ENCODE measurements at regions not wholly inside any gene's neighbourhood (a gene's known extent, or its start where the extent isn't known, plus 50 kb on each side); places are given as distances from the start of the nearest gene placed in this dataset.
"Not testable (repeated sequence)": the region's sequence is repeated elsewhere in the genome, so short reads cannot be mapped to it uniquely, and the experiment has no call there.

DNA sequence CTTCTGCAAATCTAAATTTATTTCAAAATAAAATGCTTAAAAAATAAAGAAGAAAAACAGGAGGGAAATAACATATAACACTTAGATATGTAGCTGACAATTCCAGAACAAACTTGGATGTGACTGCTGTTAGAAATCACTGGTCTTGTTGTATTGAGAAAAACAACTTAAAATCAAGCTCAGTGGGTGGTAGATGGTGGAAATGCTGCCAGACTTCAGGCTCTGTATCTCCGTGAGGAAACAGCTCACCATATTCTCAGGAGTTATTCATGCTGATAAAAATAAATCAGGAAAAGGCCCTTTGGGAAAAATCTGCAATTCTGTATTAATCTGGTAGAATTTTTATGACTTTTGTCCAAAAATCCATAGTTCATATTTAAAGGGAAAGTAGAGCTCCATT lies 477.6 kb downstream of the RAP2B start:
- Mint-ChIP-seq H3K9me3 (peaks cover 0 to 9% (median 2%) of the 10 kb centered on the region in 7 donors), H3K4me3 (no peak overlapping the region), H3K27ac (no peak overlapping the region), H3K4me1 (no peaks in the 10 kb centered on the region), H3K36me3 (no peaks in the 10 kb centered on the region), H3K27me3 (no peaks in the 10 kb centered on the region)
- DNase-seq = no peak
- ATAC-seq (ENCODE audit: low read depth in 2 of 2) = no peak

DNA sequence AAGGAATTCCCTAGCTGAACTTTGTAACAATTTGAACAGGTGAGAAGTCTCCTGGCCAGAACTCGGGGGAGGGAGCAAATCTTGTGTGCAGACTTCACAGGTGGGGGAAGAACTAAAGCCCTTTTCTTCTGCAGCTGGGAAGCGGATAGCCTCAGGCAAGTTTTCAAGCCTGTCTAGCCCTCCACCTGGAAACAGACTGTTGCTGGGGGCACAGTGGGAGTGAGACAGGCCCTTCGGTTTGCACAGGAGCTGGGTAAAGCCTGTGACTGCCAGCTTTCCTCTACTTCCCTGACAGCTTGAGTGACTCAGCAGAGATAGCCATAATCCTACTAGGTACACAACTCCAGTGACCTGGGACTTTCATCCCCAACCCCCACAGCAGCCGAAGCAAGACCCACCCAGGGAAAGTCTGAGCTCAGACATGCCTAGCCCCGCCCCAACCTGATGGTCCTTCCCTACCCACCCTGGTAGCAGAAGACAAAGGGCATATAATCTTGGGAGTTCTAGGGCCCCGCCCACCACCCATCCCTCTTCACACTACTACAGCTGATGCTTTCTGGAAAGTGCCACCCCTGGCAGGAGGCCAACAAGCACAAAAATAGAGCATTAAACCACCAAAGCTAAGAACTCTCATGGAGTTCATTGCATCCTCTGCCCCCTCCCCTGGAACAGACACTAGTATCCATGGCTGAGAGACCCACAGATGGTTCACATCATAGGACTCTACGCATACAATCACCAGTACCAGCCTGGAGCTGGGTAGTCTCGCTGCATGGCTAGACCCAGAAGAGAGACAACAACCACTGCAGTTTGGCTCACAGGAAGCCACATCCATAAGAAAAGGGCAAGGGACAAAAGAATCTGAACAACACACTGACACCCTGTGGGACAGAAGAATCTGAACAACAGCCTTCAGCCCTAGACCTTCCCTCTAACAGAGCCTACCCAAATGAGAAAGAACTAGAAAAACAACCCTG lies 479.0 kb downstream of the RAP2B start:
- Mint-ChIP-seq H3K4me3 (no peak overlapping the region), H3K27me3 (no peaks in the 10 kb centered on the region), H3K4me1 (no peaks in the 10 kb centered on the region), H3K27ac (no peak overlapping the region), H3K9me3 (peaks cover 0 to 13% (median 7%) of the 10 kb centered on the region in 7 donors), H3K36me3 (no peaks in the 10 kb centered on the region)
- no peak for ATAC-seq (ENCODE audit: low read depth in 2 of 2)
- DNase-seq = no peak

DNA sequence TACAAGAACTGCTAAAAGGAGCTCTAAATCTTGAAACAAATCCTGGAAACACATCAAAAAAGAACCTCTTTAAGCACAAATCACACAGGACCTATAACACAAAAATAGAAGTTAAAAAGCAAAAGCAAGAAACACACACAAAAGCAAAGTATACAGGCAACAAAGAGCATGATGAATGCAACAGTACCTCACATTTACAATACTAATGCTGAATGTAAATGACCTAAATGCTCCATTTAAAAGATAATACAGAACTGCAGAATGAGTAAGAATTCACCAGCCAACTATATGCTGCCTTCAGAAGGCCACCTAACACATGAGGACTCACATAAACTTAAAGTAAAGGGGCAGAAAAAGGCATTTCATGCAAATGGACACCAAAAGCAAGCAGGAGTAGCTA lies 478.6 kb upstream of the ARHGEF26 start:
- H3K4me3 Mint-ChIP-seq; H3K4me1 Mint-ChIP-seq; H3K27ac Mint-ChIP-seq; H3K36me3 Mint-ChIP-seq; DNase-seq; H3K27me3 Mint-ChIP-seq; ATAC-seq (ENCODE audit: low read depth in 2 of 2): not testable (repeated sequence)
- peaks cover 0 to 13% (median 7%) of the 10 kb centered on the region in 7 donors for H3K9me3 Mint-ChIP-seq

DNA sequence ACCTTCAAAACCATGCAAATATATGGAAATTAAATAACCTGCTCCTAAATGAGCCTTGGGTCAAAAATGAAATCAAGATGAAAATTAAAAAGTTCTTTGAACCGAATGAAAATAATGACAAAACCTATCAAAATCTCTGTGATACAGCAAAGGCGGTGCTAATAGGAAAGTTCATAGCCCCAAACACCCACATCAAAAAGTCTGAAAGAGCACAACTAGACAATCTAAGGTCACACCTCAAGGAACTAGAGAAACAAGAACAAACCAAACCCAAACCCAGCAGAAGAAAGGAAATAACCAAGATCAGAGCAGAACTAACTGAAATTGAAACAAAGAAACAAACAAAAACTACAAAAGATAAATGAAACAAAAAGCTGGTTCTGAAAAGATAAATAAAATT lies 477.7 kb upstream of the ARHGEF26 start:
- H3K27me3 Mint-ChIP-seq; DNase-seq; ATAC-seq (ENCODE audit: low read depth in 2 of 2); H3K27ac Mint-ChIP-seq; H3K36me3 Mint-ChIP-seq; H3K4me3 Mint-ChIP-seq; H3K4me1 Mint-ChIP-seq: not testable (repeated sequence)
- H3K9me3 Mint-ChIP-seq = peaks cover 0 to 13% (median 7%) of the 10 kb centered on the region in 7 donors

DNA sequence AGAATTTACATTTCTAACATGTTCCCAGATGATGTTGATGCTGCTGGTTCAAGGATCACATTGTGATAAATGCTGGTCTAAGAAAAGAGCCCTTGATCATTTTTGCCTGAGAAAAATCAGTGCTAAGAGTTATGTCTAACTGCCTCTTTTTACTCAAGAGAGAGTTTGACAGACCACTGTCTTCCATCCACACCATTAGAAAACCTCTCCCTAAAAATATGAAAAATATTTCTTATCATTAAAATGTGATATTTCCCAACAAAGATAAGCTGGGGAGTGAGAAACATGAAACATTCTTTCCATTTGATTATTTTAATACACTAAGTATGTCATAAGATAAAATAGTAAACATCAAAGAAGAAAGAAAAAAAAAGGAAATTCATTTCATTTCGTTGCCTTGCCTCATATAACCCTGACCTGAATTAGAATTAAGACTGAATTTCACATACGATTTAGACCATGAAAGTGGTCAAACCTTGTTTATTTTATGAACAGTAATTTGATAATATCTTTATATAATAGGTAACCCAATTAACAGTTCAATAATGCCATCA lies 471.8 kb upstream of the ARHGEF26 start:
- Mint-ChIP-seq H3K9me3 (peaks cover 0 to 14% (median 5%) of the 10 kb centered on the region in 7 donors), H3K4me3 (no peak overlapping the region), H3K27ac (no peak overlapping the region), H3K36me3 (no peaks in the 10 kb centered on the region), H3K4me1 (no peaks in the 10 kb centered on the region), H3K27me3 (peaks cover 0 to 9% (median 3%) of the 10 kb centered on the region in 3 donors)
- no peak for ATAC-seq (ENCODE audit: low read depth in 2 of 2)
- DNase-seq = no peak

DNA sequence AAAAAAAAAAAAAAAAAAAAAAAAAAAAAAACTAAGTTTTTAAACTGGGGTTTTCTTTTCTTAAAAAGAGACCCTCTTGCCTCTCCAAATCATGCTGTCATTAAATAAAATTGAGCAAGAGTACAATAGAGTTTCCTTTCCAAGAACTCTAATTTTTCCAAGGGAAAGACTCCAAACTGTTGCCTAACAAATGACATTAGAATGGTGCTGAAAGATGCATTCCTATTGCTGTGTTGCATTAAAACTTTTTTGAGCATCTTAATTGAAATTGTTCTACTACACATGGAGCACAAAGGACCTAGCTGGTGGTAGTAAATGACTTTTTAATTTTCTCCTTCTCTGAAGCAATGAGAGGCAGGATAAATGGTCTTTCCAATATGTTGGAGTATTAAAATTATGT lies 469.1 kb upstream of the ARHGEF26 start:
- Mint-ChIP-seq H3K36me3 (peaks cover 0 to 5% of the 10 kb centered on the region in 2 donors), H3K9me3 (peaks cover 0 to 9% (median 7%) of the 10 kb centered on the region in 7 donors)

DNA sequence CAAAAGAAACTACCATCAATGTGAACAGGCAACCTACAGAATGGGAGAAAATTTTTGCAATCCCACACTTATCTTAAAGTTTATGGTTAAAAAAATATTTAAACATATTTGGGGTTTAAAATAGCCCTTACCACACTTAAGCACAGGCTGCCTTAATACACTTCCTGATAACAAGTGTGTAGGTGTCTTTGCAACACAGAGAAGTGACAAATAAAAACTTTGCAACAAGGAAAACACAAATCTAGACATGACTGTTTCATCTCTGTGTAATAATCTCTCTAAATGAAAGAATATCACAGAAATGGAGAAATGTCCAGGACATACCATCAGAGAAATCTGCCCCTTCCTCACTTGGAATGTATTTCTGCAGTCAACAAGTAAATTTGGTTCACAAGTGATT lies 464.1 kb upstream of the ARHGEF26 start:
- no peak overlapping the region for H3K27ac Mint-ChIP-seq
- H3K9me3 Mint-ChIP-seq = peaks cover 0 to 20% (median 9%) of the 10 kb centered on the region in 7 donors
- no peak for DNase-seq
- no peaks in the 10 kb centered on the region for H3K27me3 Mint-ChIP-seq
- no peaks in the 10 kb centered on the region for H3K4me1 Mint-ChIP-seq
- ATAC-seq (ENCODE audit: low read depth in 2 of 2) = no peak
- peaks cover 0 to 5% of the 10 kb centered on the region in 2 donors for H3K36me3 Mint-ChIP-seq
- H3K4me3 Mint-ChIP-seq = no peak overlapping the region

More for the DNA sequence above, 469.1 kb upstream of the ARHGEF26 start:
- Mint-ChIP-seq H3K27me3 (peaks cover 0 to 9% (median 3%) of the 10 kb centered on the region in 3 donors), H3K4me3 (no peak overlapping the region), H3K27ac (no peak overlapping the region), H3K4me1 (no peaks in the 10 kb centered on the region)
- no peak for DNase-seq
- no peak for ATAC-seq (ENCODE audit: low read depth in 2 of 2)

DNA sequence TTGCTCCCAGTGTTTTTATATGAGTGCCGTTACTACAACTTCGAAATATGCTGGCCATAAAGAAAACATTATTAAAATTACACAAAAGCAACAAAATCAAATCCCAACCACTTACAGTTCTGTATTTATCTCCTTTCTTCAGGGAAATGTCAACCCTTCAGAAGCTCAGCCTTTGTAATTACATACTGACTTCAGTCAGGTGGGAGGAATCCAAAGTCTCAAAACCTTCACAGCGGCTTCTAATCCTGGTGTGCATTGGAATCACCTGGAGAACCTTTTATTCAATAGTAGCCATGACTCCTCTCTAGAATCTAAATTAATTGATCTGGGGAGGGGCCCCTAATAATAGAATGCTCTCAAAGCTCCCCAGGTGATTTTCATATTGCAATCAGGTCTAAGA lies 463.7 kb upstream of the ARHGEF26 start:
- DNase-seq (no peak), ATAC-seq (ENCODE audit: low read depth in 2 of 2) (no peak)
- no peak overlapping the region for H3K4me3 Mint-ChIP-seq
- H3K27me3 Mint-ChIP-seq = no peaks in the 10 kb centered on the region
- H3K4me1 Mint-ChIP-seq = no peaks in the 10 kb centered on the region
- H3K27ac Mint-ChIP-seq = no peak overlapping the region
- H3K36me3 Mint-ChIP-seq = peaks cover 0 to 5% of the 10 kb centered on the region in 2 donors
- peaks cover 0 to 20% (median 9%) of the 10 kb centered on the region in 7 donors for H3K9me3 Mint-ChIP-seq

DNA sequence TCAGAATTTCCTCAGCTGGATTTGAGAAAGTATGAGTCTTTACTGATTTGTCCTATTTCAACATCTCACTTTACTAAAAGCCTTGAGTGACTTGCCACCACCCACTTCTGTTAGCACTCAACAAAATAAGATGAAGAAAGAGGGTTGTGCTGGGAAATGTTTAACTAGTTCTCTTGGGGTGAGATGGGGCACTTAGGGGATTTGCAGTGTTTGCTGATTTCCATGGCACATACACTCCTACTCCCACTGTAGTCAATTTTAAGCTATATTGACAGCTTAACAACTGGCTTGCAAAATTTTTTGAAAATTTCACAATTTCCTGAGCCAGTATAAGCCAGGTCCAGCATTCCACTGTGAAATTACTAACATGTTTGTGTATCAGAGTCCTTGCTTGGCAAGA lies 463.1 kb upstream of the ARHGEF26 start:
- Mint-ChIP-seq H3K27me3 (no peaks in the 10 kb centered on the region), H3K9me3 (peaks cover 0 to 20% (median 9%) of the 10 kb centered on the region in 7 donors), H3K4me1 (no peaks in the 10 kb centered on the region), H3K4me3 (no peak overlapping the region), H3K27ac (no peak overlapping the region), H3K36me3 (peaks cover 0 to 5% of the 10 kb centered on the region in 2 donors)
- ATAC-seq (ENCODE audit: low read depth in 2 of 2) (no peak), DNase-seq (no peak)

DNA sequence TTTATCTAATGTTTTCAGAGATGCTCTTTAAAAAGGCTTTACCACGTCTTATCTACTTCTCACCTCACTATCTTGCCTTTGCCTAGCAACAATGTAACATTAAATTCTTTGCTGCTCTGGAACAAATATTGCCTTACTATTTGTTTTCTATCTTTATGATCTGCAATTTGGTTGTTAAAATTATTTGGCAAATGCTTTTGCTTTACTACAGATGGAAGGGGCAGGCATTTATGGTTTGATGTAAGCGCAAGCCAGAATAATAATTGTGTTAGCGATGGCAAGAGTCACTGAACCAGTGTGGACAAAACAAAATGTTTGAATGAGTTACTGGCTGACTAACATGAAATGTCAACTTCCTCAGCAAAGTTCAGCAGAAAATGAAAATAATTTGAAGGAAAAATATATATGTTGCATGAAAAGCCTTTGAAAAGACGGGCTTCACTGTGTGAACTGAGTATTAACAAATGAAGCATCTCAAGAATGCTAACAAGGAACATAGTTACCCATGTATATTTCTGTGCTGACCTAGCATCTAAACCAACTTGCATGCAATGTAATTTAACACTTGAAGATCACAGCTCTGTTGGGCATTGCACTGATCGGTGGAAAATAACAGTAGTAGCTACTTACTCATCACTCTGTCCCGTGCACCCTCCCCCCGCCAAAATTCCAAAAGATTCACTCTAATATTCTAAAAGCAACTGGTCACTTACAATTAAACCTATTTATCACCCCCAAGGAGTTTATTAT lies 454.0 kb upstream of the ARHGEF26 start:
- H3K9me3 Mint-ChIP-seq = peaks cover 0 to 8% (median 2%) of the 10 kb centered on the region in 7 donors
- no peak for DNase-seq
- no peaks in the 10 kb centered on the region for H3K4me1 Mint-ChIP-seq
- H3K4me3 Mint-ChIP-seq = no peak overlapping the region
- no peak overlapping the region for H3K27ac Mint-ChIP-seq
- ATAC-seq (ENCODE audit: low read depth in 2 of 2) = no peak
- no peaks in the 10 kb centered on the region for H3K36me3 Mint-ChIP-seq
- H3K27me3 Mint-ChIP-seq = peaks cover 0 to 7% (median 0%) of the 10 kb centered on the region in 3 donors

DNA sequence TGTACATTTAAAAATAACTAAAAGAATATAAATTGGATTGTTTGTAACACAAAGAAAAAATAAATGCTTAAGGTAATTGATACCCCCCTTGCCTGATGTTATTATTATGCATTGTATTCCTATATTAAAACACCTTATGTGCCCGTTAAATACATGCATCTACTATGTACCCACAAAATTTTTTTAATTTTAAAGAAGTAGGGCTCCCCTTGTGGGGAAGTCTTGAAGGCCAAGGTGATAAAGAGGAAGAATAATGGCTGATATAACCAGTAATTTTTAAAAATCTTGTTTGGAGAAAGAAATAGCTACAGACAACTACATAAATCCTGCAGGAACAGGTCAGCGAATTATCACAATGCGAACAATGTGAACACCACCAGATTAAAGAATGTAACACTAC lies 451.7 kb upstream of the ARHGEF26 start:
- DNase-seq = no peak
- no peak overlapping the region for H3K4me3 Mint-ChIP-seq
- H3K4me1 Mint-ChIP-seq = no peaks in the 10 kb centered on the region
- no peaks in the 10 kb centered on the region for H3K36me3 Mint-ChIP-seq
- ATAC-seq (ENCODE audit: low read depth in 2 of 2) = no peak
- no peak overlapping the region for H3K27ac Mint-ChIP-seq
- peaks cover 0 to 12% (median 0%) of the 10 kb centered on the region in 3 donors for H3K27me3 Mint-ChIP-seq
- H3K9me3 Mint-ChIP-seq = peaks cover 0 to 4% (median 0%) of the 10 kb centered on the region in 7 donors

DNA sequence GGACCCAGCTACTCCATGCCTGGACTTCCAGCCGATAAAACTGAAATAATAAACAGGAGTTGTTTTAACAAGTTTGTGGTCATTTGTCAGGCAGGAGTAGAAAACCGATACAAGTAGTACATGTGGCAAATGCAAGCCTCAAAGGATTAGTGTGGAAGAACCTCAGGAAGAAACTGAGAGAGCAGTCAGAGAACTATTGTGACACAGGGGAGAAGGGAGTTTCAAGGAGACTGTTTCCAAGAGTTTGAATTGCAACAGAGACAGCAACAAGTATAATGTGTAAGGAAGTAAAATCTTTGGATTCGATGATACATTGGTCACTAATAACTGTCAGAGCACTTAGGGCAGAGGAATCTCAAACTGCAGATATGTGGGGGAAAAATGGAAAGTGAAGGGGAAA lies 450.6 kb upstream of the ARHGEF26 start:
- Mint-ChIP-seq H3K9me3 (peaks cover 0 to 4% (median 0%) of the 10 kb centered on the region in 7 donors), H3K4me3 (no peak overlapping the region), H3K36me3 (no peaks in the 10 kb centered on the region), H3K27ac (peak overlapping the region in 1 of 6 donors; percentile 34), H3K27me3 (peaks cover 0 to 12% (median 0%) of the 10 kb centered on the region in 3 donors), H3K4me1 (no peaks in the 10 kb centered on the region)
- ATAC-seq (ENCODE audit: low read depth in 2 of 2) = no peak
- no peak for DNase-seq

DNA sequence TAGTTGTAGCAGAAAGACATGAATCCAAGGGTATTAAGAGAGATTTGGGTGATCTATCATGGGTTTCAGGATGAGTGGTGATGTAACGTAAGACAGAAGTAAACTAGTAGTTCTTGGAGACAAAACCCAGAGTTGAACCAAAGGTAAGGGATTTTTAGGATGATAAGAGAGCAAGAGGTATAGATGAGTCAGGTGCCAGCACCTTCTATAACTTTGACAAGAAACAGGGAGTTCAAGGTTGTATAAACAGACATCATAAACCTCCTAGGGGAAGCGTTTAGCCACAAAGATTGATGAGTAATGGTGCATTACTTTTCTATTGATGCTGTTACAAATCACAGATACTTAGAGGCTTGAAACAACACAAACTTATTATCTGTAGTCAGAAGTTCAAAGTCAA lies 447.3 kb upstream of the ARHGEF26 start:
- DNase-seq (no peak), ATAC-seq (ENCODE audit: low read depth in 2 of 2) (no peak)
- Mint-ChIP-seq H3K27me3 (peaks cover 0 to 12% (median 9%) of the 10 kb centered on the region in 3 donors), H3K9me3 (peaks cover 0 to 4% (median 0%) of the 10 kb centered on the region in 7 donors), H3K36me3 (no peaks in the 10 kb centered on the region), H3K4me3 (no peak overlapping the region), H3K4me1 (no peaks in the 10 kb centered on the region), H3K27ac (peak overlapping the region in 1 of 6 donors; percentile 12)
